Endothelial cell of umbilical vein (primary cell): ENCODE measurements at regions not wholly inside any gene's neighbourhood (a gene's known extent, or its start where the extent isn't known, plus 50 kb on each side); places are given as distances from the start of the nearest gene placed in this dataset.
"Not testable (repeated sequence)": the region's sequence is repeated elsewhere in the genome, so short reads cannot be mapped to it uniquely, and the experiment has no call there.

Source experiments
- BruUV-seq: library from RNA; stranded (reverse); fragments of 400-500 nt; replicated peaks from 2 replicates; lab custom pipeline; 2021; lab: Mats Ljungman, UMichigan
- CTCF ChIA-PET: fragments of 300-600, 350-600 bp; sonication (Branson Sonifier 250); formaldehyde crosslinking; loops from one replicate; lab custom pipeline; 2021; ENCODE audit warnings: antibody characterized with exemption, inconsistent platforms; lab: Charles Lee
- POLR2A ChIA-PET: fragments of 300-600, 350-600 bp; sonication (Branson Sonifier 250); formaldehyde crosslinking; loops from one replicate; lab custom pipeline; 2021; ENCODE audit warnings: antibody characterized with exemption, inconsistent platforms; lab: Charles Lee
- DNase-seq: peaks from one replicate; pipeline ENCODE4 v3.0.0-alpha.2; 2011; ENCODE audit warnings: low read depth, low spot score
- FAIRE-seq: peaks from 2 replicates; lab custom pipeline; 2011; peaks lifted over from hg19 to GRCh38; lab: Jason Lieb, UNC
- H2AFZ ChIP-seq: 2 replicates; pipeline ENCODE4 v1.6.0; 2012; ENCODE audit warnings: low read depth, low read length, control low read depth, inconsistent platforms
- H3K27ac ChIP-seq: 2 replicates; pipeline ENCODE4 v1.5.1; 2011; ENCODE audit warnings: low read depth, mild to moderate bottlenecking, control low read depth, low read length, moderate library complexity; ENCODE audit not compliant: insufficient read depth
- H3K27me3 ChIP-seq, 2 experiments: 2 replicates each; pipeline versions ENCODE4 v1.6.0 to v1.6.1; 2011; ENCODE audit warnings: low read length in 2 of 2, mixed read lengths in 1 of 2; ENCODE audit not compliant: control insufficient read depth in 2 of 2, insufficient read depth in 2 of 2
- H3K36me3 ChIP-seq, 2 experiments: 2 replicates in 1 of 2; 3 replicates in 1 of 2; pipeline ENCODE4 v1.5.1; 2011; ENCODE audit warnings: low read length in 2 of 2, mild to moderate bottlenecking in 1 of 2, moderate library complexity in 1 of 2; ENCODE audit not compliant: control insufficient read depth in 2 of 2, insufficient read depth in 2 of 2; ENCODE audit errors: extremely low read depth in 1 of 2
- H3K4me1 ChIP-seq: 3 replicates; pipeline ENCODE4 v1.5.1; 2011; ENCODE audit warnings: mild to moderate bottlenecking, low read length; ENCODE audit not compliant: control insufficient read depth, insufficient read depth; ENCODE audit errors: extremely low read depth
- H3K4me2 ChIP-seq: 2 replicates; pipeline ENCODE4 v1.6.1; 2011; ENCODE audit warnings: low read length, control low read depth, mixed read lengths; ENCODE audit not compliant: insufficient read depth
- H3K4me3 ChIP-seq, 3 experiments: fragments of 200-600 bp in 1 of 3; sonication (generic), shearing (Covaris generic) in 1 of 3; replicated peaks in 1 of 3; 2 replicates each; pipeline ENCODE4 v1.5.1; 2011 to 2016; ENCODE audit warnings: control low read depth in 3 of 3, low read length in 3 of 3, mild to moderate bottlenecking in 2 of 3, inconsistent platforms in 1 of 3, low read depth in 1 of 3, moderate library complexity in 1 of 3; ENCODE audit not compliant: insufficient read depth in 1 of 3
- H3K79me2 ChIP-seq: 2 replicates; pipeline ENCODE4 v1.6.0; 2012; ENCODE audit warnings: low read length, inconsistent platforms; ENCODE audit not compliant: control insufficient read depth, insufficient read depth
- H3K9ac ChIP-seq: replicated peaks from 2 replicates; pipeline ENCODE3; 2011; ENCODE audit warnings: low read length, control low read depth; ENCODE audit not compliant: insufficient read depth; ENCODE audit errors: extremely low read depth
- H3K9me1 ChIP-seq: replicated peaks from 3 replicates; pipeline ENCODE4 v1.6.0; 2011; ENCODE audit warnings: mild to moderate bottlenecking, low read length; ENCODE audit not compliant: control insufficient read depth, insufficient read depth; ENCODE audit errors: extremely low read depth
- H3K9me3 ChIP-seq: replicated peaks from 2 replicates; pipeline ENCODE4 v1.5.1; 2012; ENCODE audit warnings: low read length, inconsistent platforms; ENCODE audit not compliant: control insufficient read depth, insufficient read depth
- H4K20me1 ChIP-seq: replicated peaks from 2 replicates; pipeline ENCODE3; 2011; ENCODE audit warnings: mild to moderate bottlenecking, low read length; ENCODE audit not compliant: control insufficient read depth, insufficient read depth; ENCODE audit errors: extremely low read depth
- CTCF ChIP-seq, 2 donors: IDR thresholded peaks; 1 replicate in 1 of 2; 2 replicates in 1 of 2; pipeline ENCODE4 v1.5.1; 2011; ENCODE audit warnings: low read length in 2 of 2, mild to moderate bottlenecking in 2 of 2, moderate library complexity in 2 of 2, control low read depth in 1 of 2, inconsistent platforms in 1 of 2, low read depth in 1 of 2; ENCODE audit not compliant: insufficient read depth in 1 of 2; ENCODE audit errors: extremely low read depth in 1 of 2
- EZH2 ChIP-seq: IDR thresholded peaks from 2 replicates; pipeline ENCODE4 v1.6.1; 2012; ENCODE audit warnings: borderline replicate concordance, low read depth, mild to moderate bottlenecking, moderate library complexity, low read length, inconsistent platforms; ENCODE audit not compliant: severe bottlenecking
- FOS ChIP-seq: IDR thresholded peaks from 2 replicates; pipeline ENCODE4 v1.6.1; 2011; ENCODE audit warnings: mild to moderate bottlenecking, low read length, moderate library complexity, borderline replicate concordance; ENCODE audit not compliant: insufficient read depth
- GATA2 ChIP-seq: IDR thresholded peaks from 2 replicates; pipeline ENCODE4 v1.7.0; 2011; ENCODE audit warnings: low read depth, mild to moderate bottlenecking, moderate library complexity, mixed read lengths, low read length; ENCODE audit not compliant: insufficient read length, insufficient read depth
- JUN ChIP-seq: IDR thresholded peaks from 2 replicates; pipeline ENCODE4 v1.6.1; 2011; ENCODE audit warnings: borderline replicate concordance, low read depth; ENCODE audit not compliant: insufficient read length, insufficient read depth
- MAX ChIP-seq: IDR thresholded peaks from 2 replicates; pipeline ENCODE4 v1.6.1; 2011; ENCODE audit not compliant: insufficient read depth, insufficient read length
- MYC ChIP-seq: IDR thresholded peaks from one replicate; pipeline ENCODE4 v1.6.1; 2011; ENCODE audit warnings: mild to moderate bottlenecking, low read depth, low read length
- POLR2A ChIP-seq: IDR thresholded peaks from 2 replicates; pipeline ENCODE4 v1.6.1; 2012; ENCODE audit warnings: low read depth, mild to moderate bottlenecking, control low read depth, low read length
- POLR2AphosphoS5 ChIP-seq: IDR thresholded peaks from 2 replicates; pipeline ENCODE4 v1.6.1; 2012; ENCODE audit warnings: low read depth, mild to moderate bottlenecking, control low read depth, low read length, moderate library complexity; ENCODE audit not compliant: insufficient read depth
- dilution Hi-C: fragments of 300-500 bp; cut with MboI; formaldehyde crosslinking; loops from one replicate; pipeline ENCODE4 v1.15.0; 2019; ENCODE audit warnings: low sequenced_read_pairs; ENCODE audit not compliant: extremely low pct_ligation_motif_present
- intact Hi-C: fragments of 100-400 bp; cut with micrococcal nuclease; formaldehyde crosslinking; loops from one replicate; pipeline ENCODE4 v1.10.0; 2022

GRCh38 chr4:92021203-92021602, 282.6 kb upstream of the GRID2 start:
- Histone ChIP-seq H4K20me1 (no peaks in the 10 kb centered on the region), H3K4me1 (no peaks in the 10 kb centered on the region), H3K36me3 (no peaks in the 10 kb centered on the region), H3K79me2 (no peaks in the 10 kb centered on the region), H3K4me3 (no peak overlapping the region), H3K27me3 (no peaks in the 10 kb centered on the region), H3K9ac (no peak overlapping the region), H3K9me1 (no peaks in the 10 kb centered on the region), H3K27ac (no peak overlapping the region), H3K9me3 (no peaks in the 10 kb centered on the region), H3K4me2 (no peak overlapping the region), H2AFZ (no peak overlapping the region)
- dilution Hi-C loops: no loop called here
- BruUV-seq: no TSS peak
- intact Hi-C loops: no loop called here
- POLR2A ChIA-PET: no interaction called here
- TF ChIP-seq FOS: no peak
- DNase-seq (no peak), FAIRE-seq (no peak)
- CTCF ChIA-PET: no interaction called here

- POLR2A ChIA-PET: no interaction called here
- BruUV-seq: no TSS peak
- no peak for DNase-seq
- H3K4me2 ChIP-seq: no peak overlapping the region
- no peak overlapping the region for H3K9ac ChIP-seq
- dilution Hi-C loops: no loop called here
- H3K9me1 ChIP-seq: no peaks in the 10 kb centered on the region
- H3K4me3 ChIP-seq: no peak overlapping the region
- no peaks in the 10 kb centered on the region for H3K9me3 ChIP-seq
- intact Hi-C loops: no loop called here
- CTCF ChIA-PET: no interaction called here
- no peaks in the 10 kb centered on the region for H3K36me3 ChIP-seq
- FAIRE-seq: no peak
- no peak overlapping the region for H3K27ac ChIP-seq
- H4K20me1 ChIP-seq: no peaks in the 10 kb centered on the region
- TF ChIP-seq POLR2A: no peak
- TF ChIP-seq MYC: no peak
- no peak for TF ChIP-seq GATA2
- TF ChIP-seq JUN: no peak
- TF ChIP-seq CTCF (IDR thresholded peaks at IDR 0.05; ENCODE audit: extremely low read depth in 1 of 2, insufficient read depth in 1 of 2, low read depth in 1 of 2, low read length in 2 of 2): no peak
- TF ChIP-seq POLR2AphosphoS5: no peak
- no peak for TF ChIP-seq EZH2
- no peak for TF ChIP-seq FOS
- no peak for TF ChIP-seq MAX
- no peaks in the 10 kb centered on the region for H3K4me1 ChIP-seq
- H2AFZ ChIP-seq: no peak overlapping the region
- no peaks in the 10 kb centered on the region for H3K79me2 ChIP-seq
- H3K27me3 ChIP-seq: no peaks in the 10 kb centered on the region
These were observed 282.0 kb upstream of the GRID2 start for GRCh38 chr4:92021788-92022187.

- intact Hi-C loops, H3K9me3 ChIP-seq, H3K4me1 ChIP-seq, dilution Hi-C loops, H2AFZ ChIP-seq, DNase-seq, BruUV-seq, H3K79me2 ChIP-seq, CTCF ChIA-PET, H3K9me1 ChIP-seq, POLR2A ChIA-PET, FAIRE-seq, H3K36me3 ChIP-seq, H3K4me3 ChIP-seq, H3K9ac ChIP-seq, H3K4me2 ChIP-seq, H4K20me1 ChIP-seq, H3K27me3 ChIP-seq, H3K27ac ChIP-seq: not testable (repeated sequence)
These were observed 274.9 kb upstream of the GRID2 start for GRCh38 chr4:92028830-92029229.
